ENCODE measurements at regions not wholly inside any gene's neighbourhood (a gene's known extent, or its start where the extent isn't known, plus 50 kb on each side); places are given as distances from the start of the nearest gene placed in this dataset.
"Not testable (repeated sequence)": the region's sequence is repeated elsewhere in the genome, so short reads cannot be mapped to it uniquely, and the experiment has no call there.

DNA sequence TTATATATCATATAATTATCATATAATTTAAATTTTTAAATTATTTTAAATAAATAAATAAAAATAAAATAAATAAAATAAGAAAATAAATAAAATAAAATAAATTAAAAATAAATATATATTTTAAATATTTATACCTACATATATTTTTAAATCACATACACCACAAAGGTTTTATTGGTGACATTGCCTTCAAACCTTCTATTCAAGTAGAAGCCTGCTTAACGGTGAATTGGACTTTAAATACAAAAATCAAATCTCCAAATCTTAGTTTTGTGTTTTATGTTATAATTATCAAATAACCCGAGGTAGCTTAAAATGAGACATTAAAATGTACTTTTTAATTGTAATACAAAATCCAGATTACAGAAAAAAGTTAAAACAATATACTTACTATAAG lies 1137.8 kb downstream of the HACE1 start:
- no peaks in the 10 kb centered on the region for H3K27me3 ChIP-seq
- H3K9me3 ChIP-seq: no peaks in the 10 kb centered on the region
- TF ChIP-seq POLR2AphosphoS5 (IDR thresholded peaks at IDR 0.05; ENCODE audit: insufficient read depth in 1 of 2, low read depth in 1 of 2) (no peak), CTCF (IDR thresholded peaks at IDR 0.05) (no peak), POLR2A (IDR thresholded peaks at IDR 0.05) (no peak)
- no peak overlapping the region for H3K4me3 ChIP-seq
- no peaks in the 10 kb centered on the region for H3K4me1 ChIP-seq
- H3K36me3 ChIP-seq: no peaks in the 10 kb centered on the region
- no peak for DNase-seq (ENCODE audit: extremely low spot score in 2 of 2)
- no peak overlapping the region for H3K27ac ChIP-seq
- intact Hi-C loops (cut with DNase I): no loop called here

DNA sequence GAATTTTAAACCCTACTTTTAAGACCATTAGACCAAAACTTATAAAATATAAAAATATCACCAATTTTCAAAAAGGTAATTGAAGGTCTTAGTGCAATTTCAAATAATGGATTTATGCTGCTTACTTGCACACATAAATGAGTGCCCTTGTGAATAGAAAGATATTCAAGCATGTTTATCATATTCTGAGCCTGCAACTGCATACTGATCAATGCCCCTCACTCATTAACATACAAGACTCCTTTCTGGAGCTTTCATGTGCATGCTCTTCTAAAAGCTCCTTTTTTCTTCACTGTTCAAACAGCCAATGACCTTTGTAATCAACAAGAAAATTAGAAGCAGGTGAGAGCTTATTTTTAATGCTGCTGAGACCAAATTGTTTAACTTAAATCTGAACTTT lies 1139.3 kb downstream of the HACE1 start:
- H3K36me3 ChIP-seq: no peaks in the 10 kb centered on the region
- no peak for DNase-seq (ENCODE audit: extremely low spot score in 2 of 2)
- TF ChIP-seq POLR2A (IDR thresholded peaks at IDR 0.05) (no peak), POLR2AphosphoS5 (IDR thresholded peaks at IDR 0.05; ENCODE audit: insufficient read depth in 1 of 2, low read depth in 1 of 2) (no peak), CTCF (IDR thresholded peaks at IDR 0.05) (no peak)
- H3K9me3 ChIP-seq: no peaks in the 10 kb centered on the region
- H3K27ac ChIP-seq: no peak overlapping the region
- intact Hi-C loops (cut with DNase I): no loop called here
- H3K4me3 ChIP-seq: no peak overlapping the region
- no peaks in the 10 kb centered on the region for H3K4me1 ChIP-seq
- no peaks in the 10 kb centered on the region for H3K27me3 ChIP-seq

DNA sequence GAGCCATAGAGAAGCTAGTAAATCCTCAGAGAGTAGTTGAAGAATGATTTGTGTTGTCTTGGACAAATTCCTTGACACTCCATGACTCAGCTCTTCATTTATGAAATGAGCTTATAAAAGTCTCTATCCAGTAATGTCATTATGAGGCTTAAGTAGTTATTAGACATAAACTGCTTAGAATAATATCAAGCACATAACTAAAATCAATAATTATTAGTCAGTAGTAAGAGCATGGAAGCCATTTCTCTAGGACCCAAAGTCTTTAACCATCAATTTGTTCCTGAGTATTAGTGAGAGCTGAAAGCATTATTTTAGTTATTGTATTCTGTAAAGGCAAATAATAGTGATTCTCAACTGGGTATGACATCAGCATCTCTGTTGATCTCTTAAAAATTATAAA lies 1140.2 kb downstream of the HACE1 start:
- TF ChIP-seq POLR2A (IDR thresholded peaks at IDR 0.05) (no peak), POLR2AphosphoS5 (IDR thresholded peaks at IDR 0.05; ENCODE audit: insufficient read depth in 1 of 2, low read depth in 1 of 2) (no peak), CTCF (IDR thresholded peaks at IDR 0.05) (no peak)
- no peaks in the 10 kb centered on the region for H3K27me3 ChIP-seq
- H3K36me3 ChIP-seq: no peaks in the 10 kb centered on the region
- intact Hi-C loops (cut with DNase I): no loop called here
- no peaks in the 10 kb centered on the region for H3K4me1 ChIP-seq
- DNase-seq (ENCODE audit: extremely low spot score in 2 of 2): no peak
- H3K4me3 ChIP-seq: no peak overlapping the region
- no peaks in the 10 kb centered on the region for H3K9me3 ChIP-seq
- no peak overlapping the region for H3K27ac ChIP-seq

- Histone ChIP-seq H3K4me3 (no peak overlapping the region), H3K4me1 (no peaks in the 10 kb centered on the region), H3K36me3 (no peaks in the 10 kb centered on the region), H3K27ac (no peak overlapping the region), H3K27me3 (no peaks in the 10 kb centered on the region), H3K9me3 (no peaks in the 10 kb centered on the region)
- intact Hi-C loops (cut with DNase I): no loop called here
- TF ChIP-seq POLR2A (IDR thresholded peaks at IDR 0.05) (no peak), CTCF (IDR thresholded peaks at IDR 0.05) (no peak), POLR2AphosphoS5 (IDR thresholded peaks at IDR 0.05; ENCODE audit: insufficient read depth in 1 of 2, low read depth in 1 of 2) (no peak)
- no peak for DNase-seq (ENCODE audit: extremely low spot score in 2 of 2)
Measured at GRCh38 chr6:103715269-103715668, 1144.5 kb downstream of the HACE1 start.

- DNase-seq (ENCODE audit: extremely low spot score in 2 of 2); H3K4me1 ChIP-seq; H3K36me3 ChIP-seq; H3K9me3 ChIP-seq; H3K27ac ChIP-seq; H3K27me3 ChIP-seq; H3K4me3 ChIP-seq; intact Hi-C loops (cut with DNase I): not testable (repeated sequence)
Measured at GRCh38 chr6:103709236-103709635, 1150.5 kb downstream of the HACE1 start.
